LoVo (cell line): ENCODE measurements at regions not wholly inside any gene's neighbourhood (a gene's known extent, or its start where the extent isn't known, plus 50 kb on each side); places are given as distances from the start of the nearest gene placed in this dataset.
"Not testable (repeated sequence)": the region's sequence is repeated elsewhere in the genome, so short reads cannot be mapped to it uniquely, and the experiment has no call there.

Source experiments
- DNase-seq: peaks from one replicate; pipeline ENCODE4 v3.0.0-alpha.2; 2016; ENCODE audit warnings: low spot score

DNA sequence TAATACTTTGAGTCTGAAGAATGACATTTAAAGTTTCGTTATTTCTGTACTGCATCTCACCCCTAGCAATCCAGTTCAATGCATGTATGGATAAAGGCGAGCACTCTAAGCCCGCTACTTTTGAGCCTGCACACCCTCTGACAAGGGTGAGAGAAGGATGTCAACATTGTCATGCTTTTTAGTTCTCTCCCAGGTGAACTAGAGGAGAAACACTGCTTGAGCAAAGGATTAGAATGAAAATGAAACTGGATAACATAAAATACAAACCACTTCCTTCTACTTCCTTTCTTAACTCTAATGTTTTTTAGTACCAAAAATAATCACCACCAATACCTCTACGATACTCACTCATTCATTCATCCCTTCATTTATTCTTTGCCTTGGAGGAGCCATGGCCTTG is 588.7 kb upstream of the NR2F2 start:
- no peak for DNase-seq

DNA sequence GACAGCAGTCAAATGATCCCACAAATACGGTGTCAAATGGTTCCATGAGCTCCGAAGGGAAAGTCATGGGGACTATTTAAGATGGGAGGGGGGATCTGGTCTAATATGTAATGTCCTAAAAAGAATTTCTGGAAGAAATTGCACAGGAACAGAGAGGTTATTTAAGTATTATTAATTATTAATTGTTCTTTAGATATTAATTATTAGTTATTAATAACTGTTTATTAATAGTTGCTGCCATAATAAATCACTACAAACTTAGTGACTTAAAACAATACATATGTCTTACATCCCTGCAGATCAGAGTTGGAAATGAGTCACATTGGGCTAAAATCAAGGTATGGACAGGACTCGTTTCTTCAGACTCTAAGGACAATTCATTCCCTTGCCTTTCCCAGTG is 588.2 kb upstream of the NR2F2 start:
- no peak for DNase-seq

DNA sequence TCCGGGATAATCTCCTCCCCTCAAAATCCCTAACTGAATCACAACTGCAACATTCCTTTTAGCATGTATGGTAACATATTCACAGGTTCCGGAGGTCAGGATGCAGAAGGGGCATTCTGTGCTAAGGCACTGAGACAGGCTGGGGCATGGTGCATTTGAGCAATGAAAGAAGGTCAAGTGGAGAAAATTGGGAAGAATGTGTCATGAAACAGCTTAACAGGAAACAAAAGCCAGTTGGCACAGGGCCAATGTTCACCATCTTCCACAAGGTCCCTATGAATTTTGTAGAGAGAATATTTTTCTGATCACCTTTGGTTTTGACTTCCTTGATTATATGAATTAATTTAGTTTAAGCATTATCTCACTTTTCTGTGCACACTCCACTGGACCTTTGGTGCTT is 587.7 kb upstream of the NR2F2 start:
- no peak for DNase-seq

DNA sequence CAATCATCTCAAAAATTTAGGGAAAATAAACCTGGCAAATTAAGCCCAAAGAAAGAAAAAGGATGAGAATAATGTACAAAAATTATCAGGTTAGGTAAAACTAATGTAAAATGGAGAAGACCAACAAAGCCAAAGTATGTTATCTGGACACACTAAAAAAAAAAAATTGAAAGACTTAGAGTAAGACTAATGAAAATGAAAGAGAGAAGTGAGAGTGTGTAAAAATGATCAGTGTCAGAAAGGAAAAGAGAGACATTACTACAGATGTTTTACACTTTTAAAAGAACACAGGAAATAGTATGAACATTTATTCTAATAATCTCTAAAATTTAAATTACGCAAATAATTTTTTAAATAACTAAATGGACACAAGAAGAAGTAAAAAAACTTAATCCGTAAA is 573.3 kb upstream of the NR2F2 start:
- no peak for DNase-seq

DNA sequence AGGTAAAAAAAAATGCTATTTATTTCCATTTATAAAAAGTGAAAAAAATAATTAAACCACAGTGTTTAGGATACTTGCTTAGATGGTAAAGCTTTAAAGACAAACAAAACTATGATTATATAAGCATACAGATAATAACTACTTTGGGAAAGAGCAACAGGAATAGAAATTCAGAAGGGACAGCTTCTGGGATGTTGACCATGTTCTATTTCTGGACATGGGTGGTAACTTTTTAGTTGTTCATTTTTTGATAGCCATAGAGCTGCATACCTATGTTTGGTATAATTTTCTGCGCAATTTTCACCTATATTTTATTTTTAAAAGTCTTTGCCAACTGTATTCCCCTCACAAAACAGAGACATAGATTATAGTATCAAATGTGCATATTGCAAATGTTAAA is 572.0 kb upstream of the NR2F2 start:
- DNase-seq, result no peak

DNA sequence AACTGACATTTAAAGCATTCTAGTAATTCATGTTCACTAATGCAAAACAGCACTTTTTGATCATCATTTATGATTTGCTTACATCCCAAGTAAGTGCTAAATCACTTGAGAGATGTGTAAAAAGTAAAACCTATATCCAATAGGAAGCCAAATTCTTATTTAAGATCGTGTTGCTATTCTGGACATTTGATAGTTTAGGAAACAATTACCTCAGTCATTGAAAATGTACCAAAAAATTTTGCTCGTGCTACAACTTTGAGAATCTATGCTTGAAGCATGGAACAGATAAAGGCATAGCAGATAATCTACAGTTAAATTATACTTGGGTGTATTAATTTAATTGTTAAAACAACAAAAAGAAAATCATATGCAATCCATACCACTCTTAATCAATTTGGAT is 571.6 kb upstream of the NR2F2 start:
- no peak for DNase-seq

DNA sequence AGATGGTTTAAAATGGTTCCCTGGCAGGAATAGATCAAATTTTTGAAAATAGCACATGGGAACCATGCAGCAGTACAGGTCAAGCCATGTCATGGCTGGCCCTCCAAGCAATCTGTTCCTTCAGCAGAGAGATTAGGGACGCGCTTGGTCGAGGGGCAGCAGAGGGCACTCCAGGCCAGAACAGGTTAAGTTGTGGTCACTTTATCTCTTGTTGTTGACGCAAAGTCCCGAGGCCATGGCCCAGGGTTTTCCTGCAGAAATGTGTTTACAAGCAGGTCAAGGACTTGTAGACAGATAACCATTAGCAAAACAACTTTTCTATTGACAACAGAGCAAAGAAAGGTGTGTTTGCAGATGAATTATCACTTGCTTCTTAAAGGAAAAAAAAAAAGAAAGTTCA is 570.0 kb upstream of the NR2F2 start:
- no peak for DNase-seq

DNA sequence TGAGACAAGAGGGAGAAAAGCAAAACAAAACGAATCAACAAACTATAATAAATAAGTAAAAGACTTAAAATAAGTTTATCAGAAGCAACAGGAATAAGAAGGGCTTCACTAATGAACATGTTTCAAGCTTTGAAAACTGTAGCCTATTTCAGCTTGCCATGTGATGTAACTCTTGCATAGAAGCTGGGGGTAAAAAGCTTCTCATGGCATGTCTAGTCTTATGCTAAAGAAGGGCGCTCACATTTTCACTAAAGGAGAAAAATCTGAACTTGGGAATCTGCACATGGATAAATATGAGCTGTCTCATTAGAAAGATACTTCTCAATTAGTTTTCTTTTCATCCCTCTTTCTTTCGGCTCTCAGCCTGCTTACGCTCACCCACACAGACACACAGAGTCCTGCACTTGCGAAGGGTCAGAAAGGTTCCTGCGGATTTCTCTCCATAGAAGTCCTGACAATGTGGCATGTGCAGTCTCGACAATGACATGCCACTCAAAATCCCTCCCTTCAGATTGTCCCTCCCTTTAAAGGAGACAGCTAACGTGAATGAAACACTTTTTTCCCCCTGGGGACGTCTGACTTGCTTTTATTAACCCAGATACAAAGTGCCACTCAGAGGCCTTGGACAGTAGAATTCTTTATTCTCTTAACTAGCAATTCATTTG is 568.9 kb upstream of the NR2F2 start:
- no peak for DNase-seq

DNA sequence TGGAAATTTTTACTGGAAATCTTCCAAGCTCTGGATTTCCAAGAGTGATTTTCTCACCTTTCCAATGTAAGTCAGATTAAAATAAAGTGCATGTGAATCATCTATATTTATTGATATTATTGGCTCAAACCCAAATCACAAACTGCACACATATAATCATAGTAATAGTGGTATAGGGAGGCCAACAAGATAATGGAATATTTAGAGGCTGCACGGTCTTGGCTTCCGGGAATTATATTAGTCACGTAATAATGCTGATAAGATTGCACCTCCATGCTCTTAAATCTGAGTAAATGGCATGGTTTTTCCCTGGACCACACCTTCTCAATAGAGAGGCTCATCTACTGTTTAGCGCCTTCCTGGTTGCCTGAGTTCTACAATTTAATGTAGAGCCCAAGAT is 567.1 kb upstream of the NR2F2 start:
- no peak for DNase-seq

DNA sequence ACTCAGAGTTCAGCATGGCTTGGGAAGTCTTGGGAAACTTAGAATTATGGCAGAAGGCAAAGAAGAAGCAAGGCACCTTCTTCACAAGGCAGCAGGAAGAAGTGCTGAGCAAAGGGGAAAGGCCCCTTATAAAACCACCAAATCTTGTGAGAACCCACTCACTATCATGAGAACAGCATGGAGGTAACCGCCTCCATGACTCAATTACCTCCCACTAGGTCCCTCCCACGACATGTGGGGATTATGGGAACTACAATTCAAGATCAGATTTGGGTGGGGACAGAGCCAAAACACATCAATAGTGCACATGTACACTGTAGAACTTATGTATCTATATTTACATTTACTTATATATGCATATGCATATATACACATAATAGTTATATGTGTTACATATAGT is 565.3 kb upstream of the NR2F2 start:
- DNase-seq, result no peak

DNA sequence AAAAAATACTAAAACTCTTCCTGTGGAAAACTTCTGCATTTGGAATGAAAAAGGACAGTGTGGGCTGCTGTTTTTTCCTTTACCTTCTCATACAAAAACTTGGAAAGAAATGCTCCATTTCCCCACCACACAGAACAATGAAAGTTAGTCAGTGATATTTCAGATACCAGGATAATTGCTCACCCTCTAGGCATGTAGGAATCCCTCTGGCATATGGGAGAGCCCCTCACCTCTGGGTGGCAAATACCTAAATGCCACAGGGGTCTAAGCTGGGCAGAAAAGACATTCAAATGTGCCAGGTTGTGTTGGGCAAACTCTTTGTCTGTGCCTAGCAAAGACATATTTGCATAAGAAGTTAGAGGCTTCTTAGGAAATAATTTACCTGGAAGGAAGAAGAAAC is 560.3 kb upstream of the NR2F2 start:
- no peak for DNase-seq

DNA sequence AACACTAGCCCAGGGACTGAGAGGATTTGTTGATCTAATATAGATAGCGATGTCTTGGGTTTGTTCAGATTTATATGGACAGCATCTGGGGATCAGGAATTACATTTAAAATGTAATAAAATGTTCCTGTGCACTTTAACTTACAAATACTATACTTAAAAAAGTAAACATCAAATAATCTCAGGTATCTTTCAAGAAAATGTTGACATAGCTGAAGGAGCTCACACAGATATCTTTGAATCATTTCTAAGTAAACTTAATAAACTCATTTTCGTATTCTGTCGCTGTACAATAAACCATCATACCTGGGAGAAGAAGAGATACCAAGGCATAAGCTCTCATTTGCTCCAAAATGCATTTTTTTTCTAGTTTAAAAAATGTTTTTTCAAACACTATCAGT is 557.5 kb upstream of the NR2F2 start:
- DNase-seq, result no peak

DNA sequence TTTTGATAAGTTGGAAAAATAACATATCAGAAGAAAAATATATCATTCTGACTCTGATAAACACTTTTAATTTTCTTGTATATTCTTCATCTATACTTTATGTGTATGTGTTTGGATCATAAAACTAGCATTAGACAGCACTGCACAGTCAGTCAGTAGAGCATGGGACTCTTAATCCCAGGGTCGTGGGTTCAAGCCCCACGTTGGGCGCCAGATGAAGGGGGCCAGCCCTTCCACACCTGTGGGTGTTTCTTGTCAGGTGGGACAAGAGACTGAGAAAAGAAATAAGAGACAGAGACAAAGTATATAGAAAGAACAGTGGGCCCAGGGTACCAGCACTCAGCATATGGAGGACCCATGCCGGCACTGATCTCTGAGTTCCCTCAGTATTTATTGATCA is 546.0 kb upstream of the NR2F2 start:
- no peak for DNase-seq

DNA sequence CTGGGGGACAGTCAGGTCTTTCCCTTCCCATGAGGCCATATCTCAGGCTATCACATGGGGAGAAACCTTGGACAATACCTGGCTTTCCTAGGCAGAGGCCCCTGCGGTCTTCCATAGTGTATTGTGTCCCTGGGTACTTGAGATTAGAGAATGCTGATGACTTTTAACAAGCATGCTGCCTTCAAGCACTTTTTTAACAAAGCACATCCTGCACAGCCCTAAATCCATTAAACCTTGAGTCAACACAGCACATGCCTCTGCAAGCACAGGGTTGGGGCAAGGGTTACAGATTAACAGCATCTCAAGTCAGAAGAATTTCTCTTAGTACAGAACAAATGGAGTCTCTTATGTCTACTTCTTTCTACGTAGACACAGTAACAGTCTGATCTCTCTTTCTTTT is 545.2 kb upstream of the NR2F2 start:
- not testable (repeated sequence) for DNase-seq

DNA sequence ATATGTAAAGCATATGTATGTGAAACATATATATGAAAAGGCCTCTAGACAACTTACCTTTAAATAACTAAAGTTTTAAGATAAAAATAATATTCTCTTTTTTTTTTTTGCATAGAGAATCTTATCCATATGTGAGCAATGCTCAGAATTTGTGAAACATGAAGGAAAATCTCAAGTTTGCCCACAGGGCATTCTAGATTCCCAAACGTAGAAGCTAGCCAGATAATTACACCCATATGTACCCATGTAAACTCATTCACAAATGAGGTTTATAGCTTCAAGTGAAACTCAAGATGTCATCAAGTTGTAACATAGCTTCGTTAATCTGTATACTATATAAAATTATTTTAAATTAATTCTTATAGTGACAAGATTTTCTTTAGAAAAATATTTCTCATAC is 537.3 kb upstream of the NR2F2 start:
- DNase-seq, result no peak

DNA sequence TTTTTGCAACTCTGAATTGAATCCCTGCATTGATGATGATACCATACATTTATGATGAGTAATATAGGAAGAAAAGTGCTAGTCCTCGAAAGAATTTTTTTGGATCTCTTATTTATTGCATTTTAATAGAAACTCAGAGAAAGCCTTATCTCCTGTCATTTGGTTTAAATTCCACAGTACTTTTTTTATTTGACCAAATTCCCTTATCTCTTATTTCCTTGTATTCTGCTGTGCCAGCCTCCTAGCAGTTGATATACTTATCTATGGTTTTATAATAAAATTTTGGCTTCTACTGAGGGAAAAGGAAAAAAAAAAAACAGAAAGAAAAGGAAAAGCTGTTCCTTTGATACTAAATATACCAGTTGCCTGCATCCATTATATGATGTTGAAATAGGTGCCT is 535.1 kb upstream of the NR2F2 start:
- DNase-seq, result no peak

DNA sequence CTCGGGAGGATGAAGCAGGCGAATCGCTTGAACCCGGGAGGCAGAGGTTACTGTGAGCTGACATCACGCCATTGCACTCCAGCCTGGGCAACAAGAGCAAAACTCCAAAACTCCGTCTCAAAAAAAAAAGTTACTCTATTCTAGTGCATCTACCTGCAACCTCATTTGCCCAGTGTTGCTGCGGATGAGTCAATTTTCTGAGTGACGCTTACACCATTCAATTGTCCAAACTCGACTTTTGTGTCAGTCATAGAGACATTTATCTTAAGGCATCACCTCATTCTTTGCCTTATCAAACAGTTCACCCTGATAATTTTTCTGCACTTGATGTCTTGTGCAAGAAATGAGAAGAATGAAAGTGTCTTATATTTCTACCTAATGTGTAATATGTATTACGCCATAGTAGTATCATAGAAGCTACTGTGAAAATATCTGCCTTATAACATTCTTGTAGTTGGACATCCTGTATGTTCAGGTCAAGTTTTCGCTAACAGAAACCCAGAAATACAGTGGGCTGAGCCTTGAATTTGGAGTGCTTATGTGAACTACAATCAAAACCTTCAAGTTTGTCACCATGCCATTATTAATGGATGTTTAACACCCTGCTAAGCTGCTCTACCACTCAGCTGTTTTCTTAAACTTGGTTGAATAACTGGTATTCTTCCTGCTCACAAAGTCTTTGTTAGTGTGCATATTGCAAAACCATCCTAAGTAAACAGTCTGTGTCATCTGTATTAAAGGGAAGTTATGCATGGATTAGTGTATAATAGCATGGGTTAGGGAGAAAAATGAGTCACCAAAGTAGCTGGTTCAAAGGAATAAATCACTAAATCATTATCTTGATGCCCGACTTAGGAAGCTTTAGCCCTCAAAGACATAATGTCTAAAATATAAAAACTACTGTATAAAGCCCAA is 531.0 kb upstream of the NR2F2 start:
- no peak for DNase-seq

DNA sequence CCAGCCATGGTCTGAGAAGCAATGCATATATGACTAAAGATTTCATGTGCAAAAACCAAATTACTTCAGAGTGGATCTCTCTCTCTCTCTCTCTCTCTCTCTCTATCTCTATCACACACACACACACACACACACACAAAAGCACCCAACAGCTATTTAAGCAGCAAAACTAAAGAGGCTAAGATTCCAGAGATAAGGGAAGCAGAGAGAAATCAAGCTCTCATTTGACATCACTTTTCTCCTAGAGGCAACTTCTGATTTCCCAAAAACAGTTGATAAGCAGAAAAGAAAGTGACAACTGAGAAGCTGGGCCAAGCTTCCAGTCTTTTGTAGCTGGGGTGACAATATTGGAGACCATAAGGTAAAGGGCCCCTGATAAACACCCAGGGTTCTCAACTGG is 526.0 kb upstream of the NR2F2 start:
- no peak for DNase-seq

DNA sequence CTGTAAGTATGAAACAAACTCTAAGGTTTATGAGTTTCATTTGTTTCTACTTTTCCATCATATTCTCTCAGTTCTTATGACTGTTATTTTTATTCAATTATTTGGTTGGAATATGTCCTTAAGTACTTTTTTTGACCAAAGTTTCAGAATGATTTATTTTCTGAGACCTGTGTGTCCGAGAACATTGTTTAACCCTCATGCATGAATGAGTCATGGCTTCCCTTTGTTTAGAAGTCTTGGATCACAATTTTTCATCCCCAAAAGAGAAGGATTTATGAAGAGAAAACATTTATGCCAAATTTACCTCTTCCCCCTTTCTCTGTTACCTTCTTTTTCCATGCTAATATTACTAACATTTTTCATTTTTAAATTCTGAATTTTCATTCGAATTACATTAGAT is 518.0 kb upstream of the NR2F2 start:
- no peak for DNase-seq

DNA sequence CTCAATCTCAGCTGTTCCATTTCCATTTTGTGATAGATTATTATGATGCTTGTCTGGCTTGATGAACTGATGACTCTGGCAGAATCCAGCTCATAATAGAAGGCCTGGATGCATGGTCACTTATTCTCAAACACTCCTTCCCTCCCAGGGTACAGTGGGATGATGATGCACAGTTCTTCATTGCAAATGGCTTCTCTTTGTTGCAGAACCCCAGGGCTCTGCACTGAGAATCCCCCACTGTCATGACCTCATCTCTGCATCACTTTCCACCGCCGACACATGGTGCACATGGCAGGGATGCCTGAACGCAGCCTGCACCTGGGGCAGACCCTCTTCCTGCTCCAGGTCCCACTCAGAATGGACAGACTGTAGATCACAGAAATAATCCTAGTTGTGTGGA is 515.6 kb upstream of the NR2F2 start:
- no peak for DNase-seq

DNA sequence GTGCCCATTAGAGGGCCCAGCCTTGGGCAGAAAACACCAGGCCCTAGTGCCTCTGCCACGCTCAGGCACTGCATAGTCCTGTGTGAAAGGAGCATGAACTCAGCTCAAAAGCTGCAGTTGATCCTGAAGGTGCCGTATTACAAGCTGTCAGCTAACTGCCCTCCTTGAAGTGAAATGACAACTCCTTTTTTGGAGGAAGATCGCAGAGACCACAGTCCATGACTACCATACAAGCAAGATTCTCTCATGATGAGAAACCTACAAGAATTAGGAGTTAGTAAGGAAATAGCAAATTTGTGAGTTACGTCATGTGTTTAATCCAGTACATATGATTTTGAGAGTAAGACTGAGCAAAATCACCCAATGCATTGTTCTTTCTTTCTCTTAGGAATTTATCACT is 513.9 kb upstream of the NR2F2 start:
- DNase-seq, result no peak

DNA sequence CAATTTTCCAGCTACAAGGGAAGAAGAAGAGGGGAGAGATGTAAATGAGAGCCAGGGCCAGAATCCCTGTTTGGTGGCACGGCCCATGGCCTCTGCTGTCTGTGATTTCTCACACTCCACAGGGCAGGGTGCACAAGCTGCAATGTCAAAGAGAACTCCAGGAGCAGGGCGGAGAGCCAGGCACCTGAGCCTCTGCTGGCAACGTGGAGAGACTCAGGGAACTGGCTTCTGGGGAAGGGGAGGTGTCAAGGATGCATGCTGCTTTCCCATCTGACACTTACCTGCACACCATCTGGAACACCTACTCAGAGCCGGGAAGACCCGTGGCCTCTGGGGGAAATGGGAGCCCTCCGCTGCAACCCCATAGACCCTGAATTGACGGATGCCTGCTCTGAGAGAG is 507.5 kb upstream of the NR2F2 start:
- DNase-seq, result no peak

DNA sequence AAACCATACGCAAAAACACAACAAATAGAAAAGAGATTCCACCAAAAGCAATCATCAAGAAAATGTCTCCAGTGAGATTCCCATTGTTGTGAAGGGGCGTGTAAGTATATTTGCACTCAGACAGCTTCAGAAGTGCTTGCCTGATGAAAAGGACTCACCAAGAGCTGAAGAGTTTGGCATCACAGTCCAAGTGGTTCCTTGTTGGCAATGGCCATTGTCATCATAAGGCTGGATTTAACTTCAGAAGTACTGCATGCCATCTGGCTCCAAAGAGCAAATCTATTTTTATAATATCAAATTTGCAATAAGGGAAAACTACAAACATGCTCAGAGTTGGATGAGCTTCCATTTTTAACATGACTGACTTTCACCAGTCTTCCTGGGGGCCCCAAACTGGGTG is 505.3 kb upstream of the NR2F2 start:
- DNase-seq, result no peak
